Transverse colon (tissue), 4 donors: ENCODE measurements at regions not wholly inside any gene's neighbourhood (a gene's known extent, or its start where the extent isn't known, plus 50 kb on each side); places are given as distances from the start of the nearest gene placed in this dataset.

Experiments
- DNase-seq: peaks from one replicate; pipeline ENCODE4 v3.0.0-alpha.2; 2019
- H3K27ac ChIP-seq, 4 donors: fragments of 200-600 bp; sonication (generic); 2 replicates each; pipeline ENCODE4 v1.5.1; 2016 to 2018; ENCODE audit warnings: inconsistent platforms in 4 of 4
- H3K27me3 ChIP-seq: fragments of 200-600 bp; sonication (generic); 2 replicates; pipeline ENCODE4 v1.5.1; 2017; ENCODE audit warnings: inconsistent platforms
- H3K36me3 ChIP-seq, 4 donors: fragments of 200-600 bp; sonication (generic); 2 replicates each; pipeline ENCODE4 v1.5.1; 2017 to 2019; ENCODE audit warnings: inconsistent platforms in 4 of 4
- H3K4me1 ChIP-seq, 4 donors: fragments of 200-600 bp; sonication (generic); 2 replicates each; pipeline ENCODE4 v1.5.1; 2017 to 2020; ENCODE audit warnings: inconsistent platforms in 4 of 4
- H3K4me3 ChIP-seq, 4 donors: fragments of 200-600 bp; sonication (generic); 1 replicate in 1 of 4; 2 replicates in 3 of 4; pipeline versions ENCODE4 v1.5.1 to v1.6.1; 2017 to 2019; ENCODE audit warnings: inconsistent platforms in 4 of 4
- H3K9me3 ChIP-seq, 2 donors: fragments of 200-600 bp; sonication (generic); 2 replicates each; pipeline ENCODE4 v1.5.1; 2017 to 2019; ENCODE audit warnings: inconsistent platforms in 2 of 2
- CTCF ChIP-seq, 5 experiments: fragments of 200-600 bp in 3 of 5; fragments of 450-650 bp in 2 of 5; sonication (generic) in 3 of 5; IDR thresholded peaks; 1 replicate in 2 of 5; 2 replicates in 3 of 5; pipeline ENCODE4 v1.5.1; 2016 to 2017; ENCODE audit warnings: antibody characterized with exemption in 5 of 5, inconsistent platforms in 3 of 5, mild to moderate bottlenecking in 2 of 5, moderate library complexity in 1 of 5
- EP300 ChIP-seq: sonication (generic); formaldehyde crosslinking; IDR thresholded peaks from one replicate; pipeline ENCODE4 v1.6.1; 2017; ENCODE audit warnings: antibody characterized with exemption, low read depth
- POLR2A ChIP-seq: fragments of 450-650 bp; IDR thresholded peaks from one replicate; pipeline ENCODE4 v1.6.1; 2016; ENCODE audit warnings: antibody characterized with exemption, mild to moderate bottlenecking, moderate library complexity
- POLR2AphosphoS5 ChIP-seq, 3 donors: sonication (generic); formaldehyde crosslinking; IDR thresholded peaks; one replicate each; pipeline ENCODE4 v1.6.1; 2016; ENCODE audit warnings: antibody characterized with exemption in 3 of 3
- WGBS, 2 donors: methylation state at CpG; one replicate each; pipeline ENCODE4 v1.1.5; 2018; ENCODE audit warnings: low coverage in 1 of 2; 5-methylcytosine and 5-hydroxymethylcytosine counted together
- in situ Hi-C, 4 donors: fragments of 200-750 bp; cut with MboI; loops; one replicate each; pipeline versions ENCODE4 v1.15.0 to v1.15.1; 2017; ENCODE audit warnings: low sequenced_read_pairs in 3 of 4, low pct_ligation_motif_present in 1 of 4, low pct_unique_long_range_greater_than_20kb in 1 of 4
- intact Hi-C: fragments of 100-400 bp; cut with DNase I; formaldehyde crosslinking; loops from one replicate; pipeline ENCODE4 v1.15.1; 2023; ENCODE audit warnings: low total_unique reads

GRCh38 chr20:19885594-19885938, 127.5 kb downstream of the RIN2 start:
- H3K27ac ChIP-seq: peak overlapping the region; percentile 86 to 90 (median 88)
- intact Hi-C loops (loop anchor here (10.0 kb wide), 2 partner anchors 89 to 91 kb away; no protein-coding TSS in a partner anchor), in situ Hi-C loops (loop anchor here in 1 of 4 donors (25.0 kb wide), 1 partner anchor 98 kb away; no protein-coding TSS in a partner anchor)
- no peak for DNase-seq
- H3K36me3 ChIP-seq: no peaks in the 10 kb centered on the region
- H3K27me3 ChIP-seq: no peaks in the 10 kb centered on the region
- TF ChIP-seq CTCF (IDR thresholded peaks at IDR 0.05): no peak
- no peak for TF ChIP-seq POLR2A
- no peak for TF ChIP-seq POLR2AphosphoS5 (IDR thresholded peaks at IDR 0.05)
- TF ChIP-seq EP300: no peak
- H3K9me3 ChIP-seq: no peaks in the 10 kb centered on the region
- H3K4me3 ChIP-seq: peak overlapping the region in 3 of 4 donors; percentile 19 to 47 (median 24)
- H3K4me1 ChIP-seq: peaks cover 39 to 73% (median 61%) of the 10 kb centered on the region in 4 donors
- WGBS, 2 donors: 26 to 28% methylated on average over 2 to 5 of the region's 5 CpGs

GRCh38 chr20:19885939-19886660, 128.0 kb downstream of the RIN2 start:
- WGBS, 2 donors: 20 to 30% methylated on average over 11 to 15 of the region's 16 CpGs
- H3K4me3 ChIP-seq: peak overlapping the region in 3 of 4 donors; percentile 19 to 47 (median 24)
- no peak for TF ChIP-seq EP300
- TF ChIP-seq POLR2AphosphoS5 (IDR thresholded peaks at IDR 0.05): peak in 2 of 3 donors; percentile 36 to 39
- no peak for TF ChIP-seq CTCF (IDR thresholded peaks at IDR 0.05)
- TF ChIP-seq POLR2A: peak; percentile 47
- intact Hi-C loops: loop anchor here (10.0 kb wide), 2 partner anchors 89 to 91 kb away; no protein-coding TSS in a partner anchor
- in situ Hi-C loops: loop anchor here in 1 of 4 donors (25.0 kb wide), 1 partner anchor 99 kb away; no protein-coding TSS in a partner anchor
- H3K4me1 ChIP-seq: peaks cover 39 to 73% (median 60%) of the 10 kb centered on the region in 4 donors
- H3K27ac ChIP-seq: peak overlapping the region; percentile 86 to 90 (median 88)
- peak; percentile 72 for DNase-seq
- no peaks in the 10 kb centered on the region for H3K36me3 ChIP-seq
- no peaks in the 10 kb centered on the region for H3K27me3 ChIP-seq
- H3K9me3 ChIP-seq: no peaks in the 10 kb centered on the region

- no peak for TF ChIP-seq EP300
- no peak for TF ChIP-seq POLR2A
- TF ChIP-seq CTCF (IDR thresholded peaks at IDR 0.05): peak in 2 of 5 experiments; percentile 14 to 17
- peak; percentile 50 for DNase-seq
- intact Hi-C loops (loop anchor here (10.0 kb wide), 2 partner anchors 88 to 92 kb away; no protein-coding TSS in a partner anchor), in situ Hi-C loops (loop anchor here in 1 of 4 donors (25.0 kb wide), 1 partner anchor 99 kb away; no protein-coding TSS in a partner anchor)
- peak overlapping the region in 3 of 4 donors; percentile 19 to 47 (median 24) for H3K4me3 ChIP-seq
- H3K27ac ChIP-seq: peak overlapping the region; percentile 86 to 90 (median 88)
- H3K36me3 ChIP-seq: no peaks in the 10 kb centered on the region
- H3K4me1 ChIP-seq: peaks cover 39 to 75% (median 65%) of the 10 kb centered on the region in 4 donors
- WGBS, 2 donors: 43 to 51% methylated on average over 4 to 8 of the region's 8 CpGs
- no peaks in the 10 kb centered on the region for H3K9me3 ChIP-seq
- no peaks in the 10 kb centered on the region for H3K27me3 ChIP-seq
These were observed 128.7 kb downstream of the RIN2 start for GRCh38 chr20:19886661-19887288.
